ENCODE measurements at regions not wholly inside any gene's neighbourhood (a gene's known extent, or its start where the extent isn't known, plus 50 kb on each side); places are given as distances from the start of the nearest gene placed in this dataset.

DNA sequence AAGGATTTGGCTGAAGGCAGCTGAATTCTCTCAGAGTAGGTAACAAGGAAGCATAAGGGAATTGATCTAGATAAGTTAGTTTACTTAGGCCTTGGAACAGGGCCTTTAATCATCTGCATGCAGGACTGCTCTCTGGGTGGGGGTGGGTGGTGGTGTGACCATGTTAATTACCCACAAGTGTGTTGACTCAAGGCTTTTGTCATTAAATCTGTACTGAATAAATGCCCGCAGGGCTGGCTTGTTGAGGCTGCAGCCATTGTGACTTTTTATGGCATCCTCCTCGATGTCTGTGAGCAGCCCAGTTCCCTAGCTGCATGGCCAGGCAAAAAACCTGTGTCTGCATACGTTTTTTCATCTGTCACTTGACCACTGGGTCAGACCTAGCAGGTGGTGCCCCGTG lies 63.5 kb upstream of the ASCC3 start:
- DNase-seq: no peak

DNA sequence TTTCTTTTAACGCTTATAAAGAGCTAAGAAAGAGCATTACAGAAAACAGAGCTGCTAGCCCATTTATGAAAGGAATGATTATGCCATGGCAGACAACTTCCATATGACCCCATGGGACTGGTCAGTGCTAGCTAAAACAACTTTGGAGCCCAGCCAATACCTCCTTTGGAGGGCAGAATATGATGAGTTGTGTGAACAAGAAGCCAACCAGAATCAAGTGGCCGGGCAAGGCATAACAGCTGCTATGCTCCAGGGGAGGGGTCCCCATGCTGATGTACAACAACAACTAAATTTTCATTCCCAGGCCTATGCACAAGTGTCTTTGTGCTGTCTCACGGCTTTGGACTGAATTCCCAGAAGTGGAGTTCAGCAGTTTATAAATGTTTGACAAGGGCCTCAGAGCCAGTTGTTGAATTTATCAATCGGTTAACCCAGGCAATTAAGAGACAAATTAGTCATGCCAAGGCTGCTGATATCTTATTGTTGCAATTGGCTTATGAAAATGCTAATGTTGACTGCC lies 65.0 kb upstream of the ASCC3 start:
- no peak for DNase-seq

DNA sequence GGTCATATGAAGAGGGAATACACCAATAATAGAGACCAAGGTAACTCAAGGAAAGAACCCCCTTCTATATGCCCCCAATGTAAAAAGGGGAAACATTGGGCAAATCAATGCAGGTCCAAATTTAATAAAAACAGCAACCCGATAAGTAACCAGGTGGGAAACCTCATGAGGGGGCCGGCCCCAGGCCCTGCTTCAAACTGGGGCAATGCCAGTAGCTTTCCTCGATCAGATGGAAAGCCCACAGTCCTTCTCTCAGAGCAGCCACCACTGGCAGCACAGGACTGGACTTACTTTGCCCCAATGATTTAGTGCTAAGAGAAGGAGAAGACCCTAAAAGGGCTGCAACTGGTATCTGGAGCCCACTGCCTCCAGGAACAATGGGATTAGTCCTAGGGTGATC lies 65.6 kb upstream of the ASCC3 start:
- DNase-seq: no peak

DNA sequence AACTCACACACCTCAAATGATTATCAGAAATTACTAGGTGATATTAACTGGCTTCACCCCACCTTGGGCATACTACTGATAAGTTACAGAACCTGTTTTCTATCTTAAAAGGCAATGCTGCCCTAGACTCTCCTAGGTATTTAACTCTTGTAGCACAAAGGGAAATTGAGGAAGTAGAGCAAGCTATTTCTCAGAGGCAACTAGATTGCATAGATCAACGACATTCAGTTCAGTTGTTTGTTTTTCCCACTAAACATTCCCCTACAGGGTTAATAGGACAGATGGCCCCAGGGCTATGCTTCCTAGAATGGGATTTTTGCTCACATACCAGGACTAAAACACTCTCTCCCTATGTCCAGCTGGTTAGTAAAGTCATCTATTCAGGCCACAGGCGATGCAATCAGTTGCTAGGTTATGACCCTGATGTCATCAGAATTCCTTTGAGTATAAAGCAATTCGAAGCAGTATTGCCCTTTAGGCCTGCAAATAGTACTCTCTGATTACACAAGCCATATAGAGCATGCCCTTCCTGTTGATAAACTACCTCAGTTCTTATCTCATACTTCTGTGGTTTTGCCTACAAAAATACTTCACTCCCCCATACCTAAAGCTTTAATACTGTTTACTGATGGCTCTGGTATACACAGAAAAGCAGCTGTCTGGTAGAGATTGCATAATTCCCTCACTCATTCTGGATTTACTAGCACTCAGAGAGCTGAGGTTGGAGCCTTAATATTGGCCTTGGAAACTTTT lies 67.4 kb upstream of the ASCC3 start:
- DNase-seq: no peak

DNA sequence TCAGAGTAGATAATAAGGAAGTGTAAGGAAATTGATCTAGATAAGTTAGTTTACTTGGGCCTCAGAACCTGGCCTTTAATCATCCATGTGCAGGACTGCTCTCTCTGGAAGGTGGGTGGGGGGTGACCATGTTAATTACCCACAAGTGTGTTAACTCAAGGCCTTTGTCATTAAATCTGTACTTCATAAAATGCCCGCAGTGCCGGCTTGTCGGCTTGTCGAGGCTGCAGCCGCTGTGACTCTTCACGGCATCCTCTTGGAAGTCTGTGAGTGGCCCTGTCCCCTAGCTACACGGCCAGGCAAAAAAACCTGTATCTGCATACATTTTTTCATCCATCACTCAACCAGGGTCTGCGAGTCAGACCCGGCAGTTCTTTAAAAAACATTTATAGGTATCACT lies 70.9 kb upstream of the ASCC3 start:
- DNase-seq: no peak

DNA sequence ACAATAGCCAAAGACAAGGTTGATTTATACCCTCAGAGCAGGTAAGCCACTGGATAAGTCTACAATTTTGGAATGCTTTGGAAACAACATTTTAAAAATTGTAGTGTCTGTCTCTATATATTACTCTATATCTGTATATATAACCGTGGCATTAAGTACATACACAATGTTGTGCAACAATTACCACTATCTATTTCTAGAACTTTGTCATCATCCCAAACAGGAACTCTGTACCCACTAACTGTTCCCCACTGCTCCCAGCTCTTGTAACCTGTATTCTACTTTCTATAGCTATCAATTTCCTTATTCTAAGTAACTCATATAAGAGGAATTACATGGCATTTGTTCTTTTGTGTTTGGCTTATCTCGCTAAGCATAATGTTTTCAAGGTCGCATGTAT lies 78.2 kb upstream of the ASCC3 start:
- DNase-seq: no peak

DNA sequence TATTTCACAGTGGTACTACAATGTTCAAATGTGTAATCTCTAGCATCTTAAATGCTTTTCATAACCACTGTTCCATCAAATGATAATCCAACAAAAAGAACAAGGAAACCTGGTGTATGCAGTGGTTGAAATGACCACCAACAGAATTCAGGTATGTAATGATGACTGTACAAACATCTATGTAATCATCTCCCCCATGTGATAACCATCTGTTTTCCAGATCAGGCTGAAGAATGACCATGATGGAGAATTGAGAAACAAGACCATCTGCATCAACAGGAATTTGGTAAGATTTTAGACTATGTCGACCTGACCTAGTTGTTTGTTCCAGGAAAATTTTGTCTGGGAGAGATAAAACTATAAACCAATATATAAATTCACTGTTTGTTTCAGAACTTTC lies 81.3 kb upstream of the ASCC3 start:
- DNase-seq: no peak

DNA sequence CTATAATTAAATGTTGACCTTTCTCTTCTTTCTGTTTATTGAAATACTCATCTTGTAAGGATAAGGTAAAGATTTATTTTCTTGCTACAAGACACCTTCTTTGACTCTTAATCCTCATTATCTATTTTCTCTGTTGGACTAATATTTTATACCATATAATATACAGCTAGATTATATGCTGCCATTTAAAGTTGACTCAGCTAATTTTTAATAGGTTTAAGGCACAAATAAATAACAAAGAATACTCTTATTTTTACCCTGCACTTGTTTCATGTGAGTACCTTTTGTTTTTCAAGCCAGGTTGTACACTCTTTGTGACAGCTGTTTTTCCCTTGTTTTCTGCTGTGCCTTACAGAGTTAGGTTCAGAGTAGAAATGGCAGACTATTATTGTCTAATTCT lies 83.9 kb upstream of the ASCC3 start:
- DNase-seq: no peak

DNA sequence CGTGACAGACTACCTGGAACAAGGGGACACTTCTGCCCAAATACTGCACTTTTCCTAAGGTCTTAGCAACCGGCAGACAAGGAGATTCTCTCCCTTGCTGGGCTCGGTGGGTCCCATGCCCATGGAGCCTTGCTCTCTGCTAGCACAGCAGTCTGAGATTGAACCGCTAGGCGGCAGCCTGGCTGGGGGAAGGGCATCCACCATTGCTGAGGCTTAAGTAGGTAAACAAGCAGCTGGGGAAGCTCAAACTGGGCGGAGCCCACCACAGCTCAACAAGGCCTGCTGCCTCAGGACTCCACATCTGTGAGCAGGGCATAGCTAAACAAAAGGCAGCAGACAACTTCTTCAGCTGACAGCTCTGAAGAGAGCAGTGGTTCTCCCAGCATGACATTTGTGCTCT lies 87.8 kb upstream of the ASCC3 start:
- DNase-seq: no peak

DNA sequence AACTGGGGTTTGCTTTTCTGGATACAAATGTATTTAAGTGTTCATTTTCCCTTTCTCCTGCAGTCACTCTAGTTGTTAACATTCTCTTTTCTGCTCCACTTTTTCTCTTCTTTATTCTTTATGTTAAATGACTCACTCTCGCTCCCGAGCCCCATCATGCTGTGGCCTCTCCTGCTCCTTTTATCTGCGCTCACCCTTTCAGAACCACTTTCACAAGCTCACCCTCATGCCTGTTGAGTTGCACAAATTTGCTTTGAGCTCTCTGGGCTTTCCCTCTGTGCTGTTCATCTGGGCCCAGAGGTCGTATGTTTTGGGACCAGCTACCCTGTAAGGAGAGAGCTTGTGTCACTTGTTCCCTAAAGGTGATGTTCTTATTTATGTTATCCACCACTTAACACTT lies 98.1 kb upstream of the ASCC3 start:
- DNase-seq: no peak

DNA sequence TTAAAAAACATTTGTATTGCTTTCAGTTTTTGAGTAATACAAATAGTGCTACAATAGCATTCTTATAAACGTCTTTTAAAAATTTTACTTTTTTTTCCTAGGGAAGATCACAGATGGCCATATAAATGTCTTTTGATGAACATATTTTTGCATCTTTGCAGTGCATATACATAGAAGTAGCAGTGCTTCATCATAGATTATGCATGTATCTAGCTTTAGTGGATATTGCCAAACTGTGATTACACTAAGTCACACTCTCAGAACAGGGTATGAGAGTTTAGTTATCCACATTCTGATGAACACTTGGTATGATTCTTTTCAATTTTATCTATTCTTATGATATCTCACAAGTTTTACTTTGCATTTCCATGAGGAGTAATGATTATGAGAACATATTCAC lies 99.8 kb upstream of the ASCC3 start:
- DNase-seq: no peak

DNA sequence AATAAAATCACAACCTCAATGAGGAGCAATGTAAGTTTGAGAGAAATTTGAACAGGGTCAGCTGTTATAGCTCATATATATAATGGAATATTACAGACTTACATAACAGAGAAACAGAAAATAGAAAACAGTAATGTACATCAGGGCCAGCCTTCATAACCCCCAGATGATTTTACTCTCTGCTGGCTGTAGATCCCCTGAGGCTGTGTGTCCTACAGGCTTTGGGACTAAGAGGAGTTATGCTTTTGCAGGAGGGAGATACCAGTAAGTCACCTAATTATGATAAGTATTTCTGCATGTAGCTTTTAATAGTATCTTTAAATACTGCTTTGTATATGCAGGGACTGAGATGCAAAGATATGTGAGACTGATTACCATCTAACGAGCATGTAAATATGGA lies 105.8 kb upstream of the ASCC3 start:
- DNase-seq: no peak

DNA sequence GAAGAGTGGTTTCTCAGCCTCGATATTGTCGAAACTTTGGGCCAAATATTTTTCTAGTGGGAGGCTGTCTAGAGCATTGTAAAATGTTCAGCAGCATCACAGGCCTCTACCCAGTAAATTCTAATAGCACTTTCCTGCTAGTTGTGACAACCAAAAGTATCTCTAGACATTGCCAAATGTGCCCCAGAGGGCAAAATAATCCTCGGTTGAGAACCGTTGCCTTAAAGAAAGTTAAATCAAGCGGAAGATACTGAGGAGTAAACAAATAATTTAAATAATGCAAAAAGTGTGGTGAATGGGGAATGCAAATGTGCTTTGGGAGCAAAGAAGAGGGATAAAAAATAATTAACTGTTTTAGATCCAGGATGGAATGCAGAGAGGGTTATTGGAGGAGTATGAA lies 106.4 kb upstream of the ASCC3 start:
- no peak for DNase-seq

DNA sequence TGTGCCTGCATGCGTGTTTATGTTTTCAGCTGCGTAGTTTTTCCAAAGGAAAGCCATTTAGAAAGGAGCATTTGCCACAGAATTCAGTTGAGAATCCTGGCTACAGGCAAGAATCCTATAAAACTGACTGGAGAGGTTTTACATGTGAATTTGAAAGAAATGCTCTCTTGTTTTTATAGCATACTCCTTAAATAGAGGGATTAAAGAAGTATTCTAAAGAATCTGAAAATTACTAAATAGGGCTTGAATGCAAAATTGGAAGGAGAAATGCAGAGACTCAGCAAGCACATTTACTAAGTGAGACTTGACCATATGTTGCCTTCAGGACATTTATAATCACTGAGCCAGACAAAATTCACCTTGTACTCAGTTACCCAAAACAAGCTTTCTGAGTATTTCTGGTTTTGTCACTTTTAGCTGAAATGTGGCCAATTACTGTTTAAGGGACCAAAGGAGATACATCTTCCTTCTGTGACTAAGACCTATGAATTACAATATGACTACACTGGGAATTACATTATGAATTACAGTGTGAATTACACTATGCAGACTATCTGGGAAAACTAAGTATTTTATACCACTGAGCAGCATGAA lies 107.4 kb upstream of the ASCC3 start:
- DNase-seq: no peak

DNA sequence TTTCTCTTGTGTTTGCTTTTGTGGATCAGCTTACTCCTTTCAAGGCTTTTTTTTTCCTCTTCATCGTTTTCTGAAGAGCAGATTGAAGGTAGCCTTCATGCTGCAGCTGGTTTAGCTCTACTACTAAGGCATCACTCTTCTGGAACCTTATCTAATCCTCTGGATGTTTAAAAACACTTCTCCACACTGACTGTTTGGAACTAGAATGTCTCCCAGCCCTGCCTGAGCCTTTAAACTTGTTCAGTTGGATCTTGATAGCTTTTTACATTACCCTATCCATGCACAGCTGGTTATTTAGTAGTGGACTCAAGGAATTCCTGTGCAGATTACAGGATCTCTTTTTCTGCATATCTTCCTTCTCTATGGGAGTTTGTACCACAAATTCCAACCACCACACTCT lies 108.9 kb upstream of the ASCC3 start:
- no peak for DNase-seq

DNA sequence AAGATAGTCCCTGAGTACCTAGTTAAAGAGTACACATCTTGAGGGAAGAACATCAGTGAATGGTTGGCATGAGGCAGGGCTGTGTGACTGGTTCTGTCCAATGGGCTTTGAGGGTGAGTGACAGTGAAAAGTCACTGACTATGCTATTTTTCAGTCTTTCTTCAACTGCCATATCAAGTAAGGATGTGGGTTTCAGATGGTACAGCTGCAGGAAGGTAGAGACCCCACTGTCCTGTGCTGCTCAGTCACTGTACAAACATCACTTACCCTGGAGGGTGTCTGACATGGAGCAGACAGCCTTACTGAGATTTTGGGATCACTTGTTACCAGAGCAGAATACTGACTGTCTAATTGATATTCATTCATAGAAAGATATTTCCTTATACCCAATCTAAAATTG lies 115.3 kb upstream of the ASCC3 start:
- no peak for DNase-seq

DNA sequence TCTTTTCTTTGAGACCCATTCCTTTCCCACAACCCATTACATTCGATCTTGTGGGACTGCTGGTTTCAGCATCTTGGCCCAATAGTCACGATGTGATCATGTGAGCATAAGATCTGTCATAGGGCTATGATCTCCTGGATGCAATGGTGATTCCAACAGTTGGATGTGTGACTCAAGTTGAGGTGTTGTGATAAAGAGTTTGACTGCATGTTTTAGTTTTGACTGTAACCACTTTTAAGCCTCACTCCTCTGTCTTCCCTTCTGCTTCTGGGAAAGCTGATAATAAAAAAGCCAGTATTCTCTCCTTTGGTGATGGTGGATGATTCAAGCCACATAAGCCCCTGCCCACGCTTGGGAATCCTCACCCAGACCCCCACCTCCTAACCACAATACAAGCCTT lies 117.0 kb upstream of the ASCC3 start:
- peak; percentile 50 for DNase-seq

DNA sequence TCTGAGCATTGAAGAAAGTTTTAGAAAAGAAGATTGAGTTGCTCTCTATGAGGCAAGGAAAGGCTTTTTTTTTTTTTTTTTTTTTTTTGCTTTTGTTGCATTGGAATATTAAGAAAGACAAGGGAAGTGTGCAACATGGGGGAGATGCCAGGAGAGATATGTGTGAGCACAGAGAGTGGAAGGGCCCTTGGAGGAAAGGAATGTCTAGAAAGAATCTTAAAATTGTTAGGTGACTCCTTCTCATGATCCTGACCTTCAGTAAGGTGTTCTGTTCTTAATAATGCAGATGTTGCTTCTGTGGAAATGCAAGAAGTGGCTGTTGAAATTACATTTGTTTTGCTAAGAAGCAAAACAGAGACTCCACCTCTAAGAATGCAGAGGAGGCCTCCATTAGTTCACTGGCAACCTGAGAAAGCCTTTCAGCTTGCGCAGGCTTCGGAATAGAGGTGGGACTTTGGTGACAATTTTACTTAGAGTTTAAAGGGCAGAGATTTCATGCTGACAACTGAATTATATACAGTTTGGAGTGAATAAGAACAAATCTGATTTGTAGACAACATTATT lies 118.0 kb upstream of the ASCC3 start:
- no peak for DNase-seq

DNA sequence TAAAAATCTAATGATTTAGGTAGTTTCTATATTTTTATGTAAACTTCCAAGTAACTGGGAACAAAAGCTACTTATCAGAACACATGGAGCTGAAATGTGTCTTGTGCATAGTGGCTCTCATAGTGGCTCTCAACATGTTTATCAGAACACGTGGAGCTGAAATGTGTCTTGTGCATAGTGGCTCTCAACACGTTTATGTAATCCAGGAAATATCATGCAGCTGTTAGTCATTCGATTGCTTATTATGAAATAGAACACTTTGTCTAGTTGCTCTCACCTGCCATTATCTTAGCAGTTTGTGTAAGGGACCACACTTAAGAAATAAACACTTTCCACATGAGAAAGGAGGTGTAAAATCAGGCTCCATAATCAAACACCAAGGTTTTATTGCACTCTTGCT lies 119.2 kb upstream of the ASCC3 start:
- no peak for DNase-seq

DNA sequence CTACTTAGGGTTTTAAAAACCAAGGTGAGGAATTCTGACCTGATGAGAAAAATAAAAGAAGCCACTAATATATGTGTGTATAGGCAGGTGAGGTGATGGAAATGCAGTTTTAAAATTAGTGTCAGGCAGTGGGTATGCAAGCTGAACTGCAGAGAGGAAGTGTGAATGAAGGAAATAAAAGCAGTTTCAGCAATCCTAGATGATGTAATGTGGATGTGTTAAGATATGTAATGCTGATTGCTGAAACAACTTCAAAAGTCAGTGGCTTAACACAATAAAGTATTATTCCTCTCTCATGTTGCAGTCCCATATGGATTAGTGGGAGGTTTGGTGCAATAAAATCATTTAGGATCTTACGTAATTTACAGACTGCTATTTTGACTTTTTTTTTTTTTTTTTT lies 119.9 kb upstream of the ASCC3 start:
- DNase-seq: no peak

DNA sequence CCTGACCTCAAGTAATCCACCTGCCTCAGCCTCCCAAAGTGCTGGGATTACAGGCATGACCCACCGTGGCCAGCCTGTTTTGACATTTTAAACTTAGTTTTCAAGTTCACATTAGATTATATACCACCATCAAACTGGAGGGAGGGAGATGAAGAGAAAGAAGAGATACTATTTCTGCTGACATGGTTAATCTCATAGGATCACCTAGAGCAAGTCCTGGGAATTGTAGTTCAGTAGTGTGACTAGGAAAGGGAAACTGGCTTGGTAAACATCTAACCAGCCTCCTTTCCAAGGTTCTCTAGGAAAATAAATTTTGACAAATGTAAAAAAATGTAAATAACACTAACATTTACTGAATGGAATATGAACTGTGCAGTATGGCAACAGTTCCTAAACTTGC lies 120.5 kb upstream of the ASCC3 start:
- DNase-seq: no peak

DNA sequence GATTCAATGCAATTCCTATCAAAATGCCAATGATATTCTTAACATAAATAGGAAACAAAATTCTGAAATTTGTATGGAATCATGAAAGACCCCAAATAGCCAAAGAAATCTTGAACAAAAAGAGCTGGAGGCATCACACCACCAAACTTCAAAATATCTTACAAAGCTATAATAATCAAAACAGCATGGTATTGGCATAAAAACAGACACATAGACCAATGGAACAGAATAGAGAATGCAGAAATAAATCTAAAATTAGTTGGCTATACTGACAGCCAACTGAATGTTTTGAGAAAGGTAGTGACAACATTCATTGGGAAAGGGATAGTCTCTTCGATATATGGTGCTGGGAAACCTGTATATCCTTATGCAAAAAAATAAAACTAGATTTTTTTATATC lies 121.9 kb upstream of the ASCC3 start:
- DNase-seq: no peak

DNA sequence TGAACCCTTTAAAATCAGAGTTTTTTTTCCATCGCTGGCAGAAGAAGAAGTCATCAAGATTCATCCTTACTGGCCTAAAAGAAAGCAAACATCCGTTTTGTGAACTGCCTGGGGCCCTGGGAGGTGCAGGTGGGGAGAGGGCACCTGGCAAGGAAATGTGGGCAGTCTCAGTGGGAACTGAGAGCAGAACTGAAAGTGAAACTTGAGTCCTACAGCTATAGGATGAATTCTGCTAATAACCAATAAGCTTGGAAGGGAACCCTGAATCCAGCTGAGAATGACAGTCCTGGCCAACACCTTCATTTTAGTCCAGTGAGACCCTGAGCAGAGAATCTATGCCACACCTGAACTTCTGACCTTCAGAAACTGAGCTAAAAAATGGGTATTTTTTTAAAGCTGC lies 130.1 kb upstream of the ASCC3 start:
- DNase-seq: no peak

DNA sequence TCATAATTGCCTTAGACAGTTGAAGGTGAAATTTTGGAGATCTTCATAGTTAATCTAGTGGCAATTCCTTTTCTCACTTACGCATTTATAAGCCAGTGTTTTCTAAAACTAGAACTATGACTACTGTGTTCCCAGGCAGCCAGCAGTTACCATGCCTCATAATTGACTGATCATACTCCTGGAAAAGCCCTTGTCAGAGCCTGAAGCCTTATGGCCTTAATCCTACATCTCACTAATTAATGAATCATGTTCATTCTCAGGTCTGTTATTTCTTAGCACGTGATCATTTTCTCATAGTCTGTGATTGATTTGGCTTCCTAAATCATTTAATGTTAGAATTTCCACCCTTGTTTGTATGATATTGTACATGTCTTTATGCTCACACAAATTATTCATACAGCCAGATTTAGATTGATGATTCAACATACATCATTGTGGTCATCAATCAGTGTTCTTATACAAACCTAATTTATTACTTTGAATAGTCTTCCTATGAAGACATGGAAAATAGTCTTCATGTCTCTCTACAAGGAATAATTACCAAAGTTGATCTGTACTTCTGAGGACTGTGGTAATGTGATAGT lies 132.6 kb upstream of the ASCC3 start:
- no peak for DNase-seq

Data from fibroblast of skin of right biceps (primary cell).